HG03521 (cell line): ENCODE measurements at regions not wholly inside any gene's neighbourhood (a gene's known extent, or its start where the extent isn't known, plus 50 kb on each side); places are given as distances from the start of the nearest gene placed in this dataset.
"Not testable (repeated sequence)": the region's sequence is repeated elsewhere in the genome, so short reads cannot be mapped to it uniquely, and the experiment has no call there.

ENCODE experiments used
- ATAC-seq: cut with Tn5 transposase; IDR thresholded peaks from one replicate; pipeline ENCODE4 v1.9.1; 2021; ENCODE audit warnings: mild to moderate bottlenecking, moderate library complexity; ENCODE audit not compliant: unreplicated experiment

- not testable (repeated sequence) for ATAC-seq
These were observed 78.8 kb upstream of the UMPS start for GRCh38 chr3:124651416-124651815.

GRCh38 chr3:124652009-124652408 is 78.2 kb upstream of the UMPS start:
- peak; percentile 57 for ATAC-seq

GRCh38 chr3:124653071-124653796 is 77.0 kb upstream of the UMPS start:
- ATAC-seq: no peak

- ATAC-seq: no peak
These were observed 76.3 kb upstream of the UMPS start for GRCh38 chr3:124653797-124654469.

GRCh38 chr3:124654470-124654845 is 75.8 kb upstream of the UMPS start:
- ATAC-seq: no peak

- no peak for ATAC-seq
These were observed 73.7 kb upstream of the UMPS start for GRCh38 chr3:124656531-124656930.

- ATAC-seq: no peak
These were observed 73.1 kb upstream of the UMPS start for GRCh38 chr3:124657138-124657537.

GRCh38 chr3:124658270-124658669 is 72.0 kb upstream of the UMPS start:
- ATAC-seq: no peak

GRCh38 chr3:124659175-124659574 is 71.1 kb upstream of the UMPS start:
- no peak for ATAC-seq

- no peak for ATAC-seq
These were observed 69.7 kb upstream of the UMPS start for GRCh38 chr3:124660599-124660998.

GRCh38 chr3:124663690-124664089 is 66.6 kb upstream of the UMPS start:
- ATAC-seq: no peak

GRCh38 chr3:124664804-124665203 is 65.4 kb upstream of the UMPS start:
- no peak for ATAC-seq

GRCh38 chr3:124666067-124666466 is 64.2 kb upstream of the UMPS start:
- ATAC-seq: no peak

- no peak for ATAC-seq
These were observed 60.8 kb upstream of the UMPS start for GRCh38 chr3:124669470-124669869.

- ATAC-seq: no peak
These were observed 59.1 kb upstream of the UMPS start for GRCh38 chr3:124671106-124671505.

GRCh38 chr3:124674336-124674735 is 55.9 kb upstream of the UMPS start:
- no peak for ATAC-seq

- ATAC-seq: no peak
These were observed 54.0 kb upstream of the UMPS start for GRCh38 chr3:124676236-124676635.

GRCh38 chr3:124679048-124679638 is 51.1 kb upstream of the UMPS start:
- ATAC-seq: no peak
